H1 (cell line): ENCODE measurements at regions not wholly inside any gene's neighbourhood (a gene's known extent, or its start where the extent isn't known, plus 50 kb on each side); places are given as distances from the start of the nearest gene placed in this dataset.

Experiments used
- CTCF ChIA-PET: fragments of 300-600 bp; sonication (Branson Sonifier 250); formaldehyde crosslinking; loops from one replicate; lab custom pipeline; 2021; ENCODE audit not compliant: partially characterized antibody; lab: Charles Lee
- POLR2A ChIA-PET: fragments of 300-600 bp; sonication (Branson Sonifier 250); formaldehyde crosslinking; loops from one replicate; lab custom pipeline; 2021; ENCODE audit warnings: inconsistent platforms; ENCODE audit not compliant: partially characterized antibody; lab: Charles Lee
- DNase-seq, 2 experiments: peaks; one replicate each; pipeline versions ENCODE4 v3.0.0 to v3.0.0-alpha.2; 2010 to 2022; ENCODE audit warnings: low spot score in 2 of 2, low read depth in 1 of 2, mixed read lengths in 1 of 2
- FAIRE-seq: peaks from 2 replicates; lab custom pipeline; 2011; peaks lifted over from hg19 to GRCh38; lab: Jason Lieb, UNC
- H2AFZ ChIP-seq: 2 replicates; pipeline ENCODE4 v1.8.1; 2012; ENCODE audit warnings: low read length, inconsistent platforms
- H2AK5ac ChIP-seq: 2 replicates; pipeline ENCODE4 v1.6.1; 2013; ENCODE audit warnings: low read depth, low read length
- H2BK120ac ChIP-seq: replicated peaks from 2 replicates; pipeline ENCODE3; 2013; ENCODE audit warnings: low read depth, low read length, inconsistent platforms
- H2BK12ac ChIP-seq: 2 replicates; pipeline ENCODE4 v1.6.1; 2013; ENCODE audit warnings: low read depth, low read length
- H2BK15ac ChIP-seq: 2 replicates; pipeline ENCODE4 v1.6.1; 2013; ENCODE audit warnings: low read length
- H2BK20ac ChIP-seq: 2 replicates; pipeline ENCODE4 v1.6.1; 2013; ENCODE audit warnings: low read length
- H2BK5ac ChIP-seq: 2 replicates; pipeline ENCODE4 v1.6.1; 2013; ENCODE audit warnings: low read depth, low read length
- H3K14ac ChIP-seq: 2 replicates; pipeline ENCODE4 v1.6.1; 2013; ENCODE audit warnings: inconsistent platforms; ENCODE audit not compliant: insufficient read length
- H3K18ac ChIP-seq: 2 replicates; pipeline ENCODE4 v1.6.1; 2013; ENCODE audit warnings: low read length; ENCODE audit errors: extremely low read depth
- H3K23ac ChIP-seq: 2 replicates; pipeline ENCODE4 v1.6.1; 2013; ENCODE audit warnings: inconsistent platforms; ENCODE audit not compliant: insufficient read length
- H3K23me2 ChIP-seq: 2 replicates; pipeline ENCODE4 v1.6.1; 2013; ENCODE audit warnings: low read depth, low read length
- H3K27ac ChIP-seq: 2 replicates; pipeline ENCODE4 v1.6.1; 2011; ENCODE audit warnings: low read depth, low read length, inconsistent platforms
- H3K27me3 ChIP-seq, 4 experiments: replicated peaks in 1 of 4; 1 replicate in 1 of 4; 2 replicates in 3 of 4; pipeline versions ENCODE4 v1.6.1 to v1.8.1; 2011 to 2013; ENCODE audit warnings: low read length in 3 of 4, mild to moderate bottlenecking in 3 of 4, inconsistent platforms in 2 of 4, mixed read lengths in 2 of 4, moderate library complexity in 1 of 4; ENCODE audit not compliant: control insufficient read depth in 3 of 4, insufficient read depth in 3 of 4; ENCODE audit errors: extremely low read depth in 1 of 4
- H3K36me3 ChIP-seq, 4 experiments: 2 replicates each; pipeline versions ENCODE4 v1.6.1 to v1.8.1; 2011 to 2013; ENCODE audit warnings: mild to moderate bottlenecking in 4 of 4, low read length in 3 of 4, moderate library complexity in 2 of 4, control low read depth in 1 of 4, inconsistent platforms in 1 of 4; ENCODE audit not compliant: insufficient read depth in 4 of 4, control insufficient read depth in 2 of 4
- H3K4ac ChIP-seq: replicated peaks from 2 replicates; pipeline ENCODE3; 2013; ENCODE audit warnings: low read length, low read depth, mixed read lengths, inconsistent platforms; ENCODE audit not compliant: insufficient read length
- H3K4me1 ChIP-seq, 4 experiments: replicated peaks in 1 of 4; 1 replicate in 1 of 4; 2 replicates in 3 of 4; pipeline versions ENCODE4 v1.6.1 to v1.8.1; 2011 to 2013; ENCODE audit warnings: low read length in 3 of 4, inconsistent platforms in 2 of 4, mixed read lengths in 1 of 4; ENCODE audit not compliant: insufficient read depth in 4 of 4, control insufficient read depth in 3 of 4
- H3K4me2 ChIP-seq, 2 experiments: 2 replicates each; pipeline versions ENCODE4 v1.6.1 to v1.8.1; 2011 to 2013; ENCODE audit warnings: low read depth in 2 of 2, low read length in 2 of 2, control low read depth in 1 of 2, inconsistent platforms in 1 of 2, mild to moderate bottlenecking in 1 of 2; ENCODE audit not compliant: insufficient read depth in 1 of 2
- H3K4me3 ChIP-seq, 4 experiments: fragments of 200-600, 300-600 bp in 1 of 4; sonication (generic), shearing (Covaris generic), sonication (Bioruptor Twin) in 1 of 4; 2 replicates each; pipeline versions ENCODE4 v1.5.1 to v1.8.1; 2011 to 2016; ENCODE audit warnings: low read length in 4 of 4, low read depth in 3 of 4, control low read depth in 2 of 4, inconsistent platforms in 2 of 4, mild to moderate bottlenecking in 2 of 4, mixed read lengths in 1 of 4, moderate library complexity in 1 of 4; ENCODE audit not compliant: insufficient read depth in 2 of 4; ENCODE audit errors: extremely low read depth in 1 of 4
- H3K56ac ChIP-seq: replicated peaks from 2 replicates; pipeline ENCODE3; 2013; ENCODE audit warnings: low read depth, mild to moderate bottlenecking, mixed read lengths, low read length, inconsistent platforms; ENCODE audit not compliant: insufficient read length
- H3K79me1 ChIP-seq: 2 replicates; pipeline ENCODE4 v1.6.1; 2013; ENCODE audit warnings: low read depth, low read length, control low read depth
- H3K79me2 ChIP-seq, 2 experiments: 2 replicates each; pipeline versions ENCODE4 v1.6.1 to v1.8.1; 2012 to 2013; ENCODE audit warnings: low read length in 2 of 2, mild to moderate bottlenecking in 2 of 2, inconsistent platforms in 1 of 2; ENCODE audit not compliant: insufficient read depth in 2 of 2, control insufficient read depth in 1 of 2
- H3K9ac ChIP-seq, 4 experiments: replicated peaks in 1 of 4; 1 replicate in 1 of 4; 2 replicates in 3 of 4; pipeline versions ENCODE4 v1.6.1 to v1.8.1; 2011 to 2013; ENCODE audit warnings: low read depth in 3 of 4, low read length in 3 of 4, control low read depth in 2 of 4, mild to moderate bottlenecking in 2 of 4, moderate library complexity in 2 of 4, inconsistent platforms in 1 of 4; ENCODE audit errors: extremely low read depth in 1 of 4
- H3K9me3 ChIP-seq, 2 experiments: 2 replicates each; pipeline versions ENCODE4 v1.6.1 to v1.8.1; 2012 to 2013; ENCODE audit warnings: mild to moderate bottlenecking in 2 of 2, moderate library complexity in 2 of 2, control low read depth in 1 of 2, inconsistent platforms in 1 of 2, low read depth in 1 of 2, low read length in 1 of 2, mixed read lengths in 1 of 2; ENCODE audit not compliant: insufficient read depth in 2 of 2
- H4K20me1 ChIP-seq, 2 experiments: replicated peaks in 1 of 2; 2 replicates each; pipeline versions ENCODE3 to v1.8.1; 2011 to 2013; ENCODE audit warnings: inconsistent platforms in 2 of 2, low read length in 2 of 2, mild to moderate bottlenecking in 1 of 2; ENCODE audit not compliant: insufficient read depth in 2 of 2, control insufficient read depth in 1 of 2
- H4K5ac ChIP-seq: 2 replicates; pipeline ENCODE4 v1.6.1; 2013; ENCODE audit warnings: low read length, low read depth, mixed read lengths, inconsistent platforms; ENCODE audit not compliant: insufficient read length
- H4K8ac ChIP-seq: 2 replicates; pipeline ENCODE4 v1.8.0; 2013; ENCODE audit warnings: mild to moderate bottlenecking, moderate library complexity, low read length, inconsistent platforms; ENCODE audit not compliant: insufficient read depth; ENCODE audit errors: extremely low read depth
- H4K91ac ChIP-seq: replicated peaks from 2 replicates; pipeline ENCODE3; 2013; ENCODE audit warnings: low read length, mixed read lengths, inconsistent platforms; ENCODE audit not compliant: insufficient read length
- JUND ChIP-seq: IDR thresholded peaks from 2 replicates; pipeline ENCODE4 v1.6.1; 2011; ENCODE audit warnings: mild to moderate bottlenecking, improper control_type of control experiment, low read length
- TEAD4 ChIP-seq: IDR thresholded peaks from 2 replicates; pipeline ENCODE4 v1.6.1; 2012; ENCODE audit warnings: low read depth, low read length, inconsistent platforms, mixed read lengths
- WGBS, 2 experiments: shearing (Covaris generic) in 1 of 2; methylation state at CpG; one replicate each; pipeline versions ENCODE4 v1.1.6 to v1.1.7; 2013 to 2015; ENCODE audit warnings: low lambda C conversion rate in 2 of 2, mixed read lengths in 2 of 2, inconsistent platforms in 1 of 2, low coverage in 1 of 2, missing lambda C conversion rate in 1 of 2; ENCODE audit not compliant: insufficient replicate concordance in 2 of 2, insufficient coverage in 1 of 2, insufficient read length in 1 of 2; ENCODE audit errors: extremely low coverage in 1 of 2, missing lambda C conversion rate in 1 of 2; 5-methylcytosine and 5-hydroxymethylcytosine counted together

GRCh38 chr1:5764464-5764863 lies 227.8 kb downstream of the NPHP4 start:
- Histone ChIP-seq H3K18ac (no peak overlapping the region), H2BK5ac (peak overlapping the region; percentile 16; the same call in 1 of the 2 replicates), H3K4me1 (peaks cover 8 to 23% (median 18%) of the 10 kb centered on the region in 4 experiments), H4K20me1 (no peaks in the 10 kb centered on the region), H3K79me2 (no peaks in the 10 kb centered on the region), H2BK15ac (no peak overlapping the region), H3K27me3 (peaks cover 0 to 3% (median 0%) of the 10 kb centered on the region in 4 experiments; a peak in 3 of 7 replicates), H3K9ac (no peak overlapping the region), H4K8ac (no peak overlapping the region), H4K5ac (no peak overlapping the region), H2BK12ac (no peak overlapping the region), H3K23ac (no peak overlapping the region), H3K9me3 (no peaks in the 10 kb centered on the region; a peak in 1 of 4 replicates), H3K23me2 (no peaks in the 10 kb centered on the region), H3K36me3 (no peaks in the 10 kb centered on the region), H3K56ac (no peak overlapping the region), H3K79me1 (no peaks in the 10 kb centered on the region), H3K4me2 (no peak overlapping the region), H3K4ac (no peak overlapping the region), H4K91ac (no peak overlapping the region), H2BK120ac (no peak overlapping the region), H2BK20ac (no peak overlapping the region), H3K4me3 (no peak overlapping the region), H3K14ac (no peak overlapping the region), H3K27ac (no peak overlapping the region), H2AK5ac (0 out of 2 replicates have a peak overlapping the region, but pooled peaks have one; percentile 24), H2AFZ (no peak overlapping the region)
- 0 out of 2 replicates have a peak, but pooled peaks have one; percentile 13 for TF ChIP-seq TEAD4
- TF ChIP-seq JUND: no peak
- POLR2A ChIA-PET: no interaction called here
- WGBS, 2 experiments: 86% methylated on average over 6 of the region's 8 CpGs; no CpG with 5 or more reads in 1 of the 2 experiments
- CTCF ChIA-PET: interaction anchor here (2.6 to 3.3 kb wide), 2 partner anchors 19 to 254 kb away, joined by 12 read pairs; no protein-coding TSS in a partner anchor
- DNase-seq: no peak
- FAIRE-seq: no peak
